Right lobe of liver (tissue), 6 donors: ENCODE measurements at regions not wholly inside any gene's neighbourhood (a gene's known extent, or its start where the extent isn't known, plus 50 kb on each side); places are given as distances from the start of the nearest gene placed in this dataset.

Experiments used
- ATAC-seq, 4 donors: fragments of 200-7000 bp; cut with Tn5 transposase; one replicate each; pipeline ENCODE4 v1.9.1; 2020; ENCODE audit warnings: mild to moderate bottlenecking in 4 of 4, moderate library complexity in 4 of 4
- DNase-seq, 3 donors: peaks; one replicate each; pipeline ENCODE4 v3.0.0-alpha.2; 2020
- H3K27ac ChIP-seq, 3 donors: fragments of 200-600 bp; one replicate each; pipeline ENCODE4 v1.8.0; 2022
- H3K27me3 ChIP-seq, 2 donors: fragments of 200-600 bp; one replicate each; pipeline ENCODE4 v1.8.0; 2022
- H3K36me3 ChIP-seq, 4 donors: fragments of 200-600 bp; sonication (generic) in 1 of 4; one replicate each; pipeline versions ENCODE4 v1.5.1 to v1.8.0; 2017 to 2022; ENCODE audit warnings: control low read depth in 1 of 4
- H3K4me1 ChIP-seq, 4 donors: fragments of 200-600 bp; sonication (generic) in 1 of 4; one replicate each; pipeline versions ENCODE4 v1.5.1 to v1.8.0; 2017 to 2022; ENCODE audit warnings: control low read depth in 1 of 4
- H3K4me3 ChIP-seq, 3 donors: fragments of 200-600 bp; one replicate each; pipeline ENCODE4 v1.8.0; 2022
- H3K9me3 ChIP-seq, 4 donors: fragments of 200-600 bp; sonication (generic) in 1 of 4; one replicate each; pipeline versions ENCODE4 v1.5.1 to v1.8.0; 2017 to 2022; ENCODE audit warnings: control low read depth in 1 of 4
- CTCF ChIP-seq, 4 donors: fragments of 200-600 bp in 3 of 4; fragments of 450-650 bp in 1 of 4; IDR thresholded peaks; one replicate each; pipeline versions ENCODE4 v1.5.1 to v1.8.0; 2016 to 2022; ENCODE audit warnings: antibody characterized with exemption in 4 of 4, mild to moderate bottlenecking in 2 of 4
- POLR2A ChIP-seq: fragments of 450-650 bp; IDR thresholded peaks from one replicate; pipeline ENCODE4 v1.6.1; 2017; ENCODE audit warnings: antibody characterized with exemption, mild to moderate bottlenecking
- WGBS: methylation state at CpG from one replicate; pipeline ENCODE4 v1.1.6; 2018; ENCODE audit warnings: low coverage, low lambda C conversion rate; ENCODE audit not compliant: insufficient coverage; ENCODE audit errors: missing lambda C conversion rate; 5-methylcytosine and 5-hydroxymethylcytosine counted together
- intact Hi-C, 2 donors: fragments of 100-400 bp; cut with DNase I; formaldehyde crosslinking; loops; one replicate each; pipeline versions ENCODE4 v1.11.2 to v1.14.1; 2022
- donor health status: DM: no; HTN: yes; CAD: no.
- donor health status: DM: no; HTN: no; CAD: no.
- donor health status: DM: no; HTN: no; CAD: no.
- donor health status: DM: no; HTN: yes; CAD: no.
- donor health status: DM: no; HTN: yes; CAD: no.

- TF ChIP-seq CTCF (IDR thresholded peaks at IDR 0.05) (no peak), POLR2A (no peak)
- Histone ChIP-seq H3K36me3 (no peaks in the 10 kb centered on the region), H3K9me3 (no peaks in the 10 kb centered on the region), H3K4me3 (no peak overlapping the region), H3K27ac (no peak overlapping the region), H3K27me3 (no peaks in the 10 kb centered on the region), H3K4me1 (no peaks in the 10 kb centered on the region)
- intact Hi-C loops, result no loop called here
- no peak for ATAC-seq
- 61% methylated on average over 9 of the region's 9 CpGs for WGBS
- no peak for DNase-seq
Observed at GRCh38 chr2:103153580-103154284, 391.9 kb downstream of the TMEM182 start.

GRCh38 chr2:103155308-103155707, 393.5 kb downstream of the TMEM182 start:
- no peak for DNase-seq
- intact Hi-C loops, result no loop called here
- Histone ChIP-seq H3K9me3 (no peaks in the 10 kb centered on the region), H3K4me3 (no peak overlapping the region), H3K27ac (no peak overlapping the region), H3K27me3 (no peaks in the 10 kb centered on the region), H3K4me1 (no peaks in the 10 kb centered on the region), H3K36me3 (no peaks in the 10 kb centered on the region)
- TF ChIP-seq POLR2A (no peak), CTCF (IDR thresholded peaks at IDR 0.05) (no peak)
- ATAC-seq, result no peak
- 88% methylated on average over 2 of the region's 3 CpGs for WGBS

- no peak for DNase-seq
- TF ChIP-seq CTCF (IDR thresholded peaks at IDR 0.05) (no peak), POLR2A (no peak)
- Histone ChIP-seq H3K9me3 (no peaks in the 10 kb centered on the region), H3K4me1 (no peaks in the 10 kb centered on the region), H3K27me3 (no peaks in the 10 kb centered on the region), H3K36me3 (no peaks in the 10 kb centered on the region), H3K27ac (no peak overlapping the region), H3K4me3 (no peak overlapping the region)
- WGBS, result 38% methylated on average over 1 of the region's 3 CpGs
- intact Hi-C loops, result no loop called here
- ATAC-seq, result no peak
Observed at GRCh38 chr2:103159018-103159417, 397.2 kb downstream of the TMEM182 start.

GRCh38 chr2:103161456-103162289, 399.8 kb downstream of the TMEM182 start:
- no peaks in the 10 kb centered on the region for H3K36me3 ChIP-seq
- WGBS, result 27% methylated on average over 7 of the region's 7 CpGs
- H3K27ac ChIP-seq, result no peak overlapping the region
- no peak overlapping the region for H3K4me3 ChIP-seq
- ATAC-seq (peak; percentile 70 to 91 (median 82)), DNase-seq (no peak)
- intact Hi-C loops, result no loop called here
- H3K27me3 ChIP-seq, result no peaks in the 10 kb centered on the region
- H3K4me1 ChIP-seq, result no peaks in the 10 kb centered on the region
- TF ChIP-seq POLR2A (no peak), CTCF (IDR thresholded peaks at IDR 0.05) (peak; percentile 67 to 78 (median 73))
- no peaks in the 10 kb centered on the region for H3K9me3 ChIP-seq
